Tongue (tissue), 1 donor: ENCODE measurements at regions not wholly inside any gene's neighbourhood (a gene's known extent, or its start where the extent isn't known, plus 50 kb on each side); places are given as distances from the start of the nearest gene placed in this dataset.

Experiments
- DNase-seq: peaks from one replicate; pipeline ENCODE4 v3.0.0-alpha.2; 2015

DNA sequence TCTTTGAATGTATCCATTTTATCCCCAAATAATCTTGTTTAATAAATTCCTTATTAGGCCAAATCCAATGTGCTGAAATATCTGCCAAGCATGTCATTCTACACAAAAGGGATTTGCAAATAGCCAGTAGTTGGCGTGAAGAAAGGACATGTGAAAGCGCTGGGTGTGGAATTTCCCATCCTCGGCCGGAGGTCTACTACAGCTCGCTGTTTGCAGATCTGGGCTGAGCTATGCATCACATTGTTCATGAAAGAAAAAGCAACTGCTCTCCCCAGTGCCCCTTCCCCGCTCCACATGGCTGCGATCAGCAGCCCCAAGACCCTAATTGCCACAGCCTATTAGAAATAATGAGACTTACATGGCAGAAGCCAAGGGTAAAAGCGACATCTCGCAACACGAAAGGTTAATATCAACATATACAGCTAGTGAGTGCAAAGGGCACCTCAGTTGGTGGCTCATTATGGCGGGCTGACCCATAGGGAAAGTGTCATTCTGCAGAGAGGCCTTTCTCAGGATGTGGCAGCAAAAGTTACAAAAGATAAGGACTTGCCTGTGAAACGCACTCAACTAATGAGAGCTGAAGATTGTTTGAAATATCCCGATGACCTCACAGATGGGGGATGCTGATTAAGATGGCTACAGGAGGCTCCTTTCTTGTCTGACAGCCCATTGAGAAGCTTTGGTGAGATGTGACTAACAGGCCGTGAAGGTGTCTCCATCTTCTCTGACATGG lies 126.9 kb upstream of the CYP1B1 start:
- DNase-seq: no peak

GRCh38 chr2:38201784-38202183 lies 125.8 kb upstream of the CYP1B1 start:
- DNase-seq: no peak

GRCh38 chr2:38200598-38200997 lies 124.6 kb upstream of the CYP1B1 start:
- no peak for DNase-seq

DNA sequence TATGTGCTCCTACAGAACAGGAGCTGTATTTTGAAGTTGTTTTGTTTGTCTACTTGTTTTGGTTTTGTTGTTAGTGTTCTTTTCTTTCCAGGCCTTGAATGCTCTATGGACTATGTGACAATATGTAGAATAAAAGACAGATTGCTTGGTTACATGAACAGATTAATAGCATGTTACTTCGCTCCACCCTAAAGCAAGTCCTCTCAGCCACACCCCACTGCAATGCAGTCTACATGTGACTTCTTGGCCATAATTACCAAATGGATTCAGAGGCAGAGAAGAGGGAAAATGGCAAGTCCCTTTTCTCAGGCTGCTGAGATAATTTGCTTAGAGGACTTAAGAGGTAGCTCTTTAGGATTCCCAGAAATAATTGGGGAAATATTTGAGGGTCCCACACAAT lies 123.2 kb upstream of the CYP1B1 start:
- DNase-seq: no peak

DNA sequence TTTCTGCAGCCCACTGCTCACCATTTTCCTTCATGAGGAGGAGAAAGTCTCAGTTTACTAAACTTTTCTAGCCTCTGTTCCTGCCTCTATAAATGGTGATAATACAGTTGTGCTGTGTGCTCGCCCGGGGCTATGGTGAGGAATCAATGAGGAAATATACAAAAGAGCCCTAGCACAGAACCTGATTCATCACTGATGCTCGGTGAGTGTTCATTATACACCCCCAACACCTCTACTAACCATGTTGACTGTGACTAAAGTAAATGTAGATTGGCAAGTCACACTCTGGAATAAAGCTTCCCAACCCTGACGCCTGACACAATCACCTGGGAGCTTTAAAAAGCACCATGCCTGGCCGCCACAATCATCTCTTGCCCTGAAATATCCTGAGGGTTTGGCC lies 118.8 kb upstream of the CYP1B1 start:
- no peak for DNase-seq

GRCh38 chr2:38192976-38193375 lies 117.0 kb upstream of the CYP1B1 start:
- DNase-seq: no peak

DNA sequence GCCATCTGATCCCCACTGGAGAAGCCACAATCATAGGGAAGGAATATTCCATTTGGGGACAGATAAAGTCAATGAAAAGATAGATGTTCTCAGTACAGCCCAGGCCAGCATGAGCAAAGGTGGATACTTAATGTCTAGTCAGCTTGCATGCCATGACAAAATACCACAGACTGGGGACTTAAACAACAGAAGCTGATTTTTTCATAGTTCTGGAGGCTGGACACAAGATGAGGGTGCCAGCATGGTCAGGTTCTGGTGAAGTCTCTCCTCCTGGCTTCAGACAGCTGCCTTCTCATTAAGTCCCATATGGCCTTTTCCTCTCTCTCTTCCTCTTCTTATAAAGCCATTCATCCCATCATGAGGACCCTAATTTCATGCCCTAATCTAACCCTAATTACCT lies 116.1 kb upstream of the CYP1B1 start:
- no peak for DNase-seq

- no peak for DNase-seq
These were observed 115.6 kb upstream of the CYP1B1 start for GRCh38 chr2:38191516-38191915.

DNA sequence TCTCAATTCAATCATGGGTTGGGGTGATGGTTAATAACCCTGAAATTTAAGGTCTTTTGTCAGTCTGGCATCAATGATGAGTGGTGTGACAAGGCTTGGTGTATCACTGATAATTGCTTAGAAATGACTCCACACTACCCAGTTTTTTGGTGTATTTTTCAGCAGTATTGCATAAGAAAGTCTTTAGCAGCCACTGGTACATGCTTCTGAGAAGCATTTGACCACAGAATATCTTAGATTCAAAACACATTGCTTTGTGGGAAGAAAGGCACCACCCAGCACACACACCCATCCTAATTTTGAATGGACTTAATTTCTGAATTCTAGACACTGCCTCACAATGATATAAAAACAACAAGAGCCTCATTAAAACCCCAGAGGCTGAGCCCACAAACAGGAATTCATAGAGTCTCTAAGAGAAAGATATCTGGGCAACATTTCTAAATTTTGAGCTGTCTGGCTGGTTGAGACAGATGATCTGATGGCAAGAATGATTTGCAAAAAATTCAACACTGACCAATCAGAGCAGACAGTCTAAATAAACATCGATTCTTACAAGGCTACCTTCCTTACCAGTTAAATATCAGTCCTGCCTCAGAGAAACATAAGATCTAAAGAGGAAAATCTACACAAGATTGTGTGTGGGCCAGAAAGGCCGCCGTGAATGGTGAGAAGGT lies 114.7 kb upstream of the CYP1B1 start:
- no peak for DNase-seq

- peak; percentile 87 for DNase-seq
These were observed 111.6 kb upstream of the CYP1B1 start for GRCh38 chr2:38187541-38188011.

- no peak for DNase-seq
These were observed 109.1 kb upstream of the CYP1B1 start for GRCh38 chr2:38185012-38185491.

- peak; percentile 44 for DNase-seq
These were observed 106.6 kb upstream of the CYP1B1 start for GRCh38 chr2:38182492-38183003.

DNA sequence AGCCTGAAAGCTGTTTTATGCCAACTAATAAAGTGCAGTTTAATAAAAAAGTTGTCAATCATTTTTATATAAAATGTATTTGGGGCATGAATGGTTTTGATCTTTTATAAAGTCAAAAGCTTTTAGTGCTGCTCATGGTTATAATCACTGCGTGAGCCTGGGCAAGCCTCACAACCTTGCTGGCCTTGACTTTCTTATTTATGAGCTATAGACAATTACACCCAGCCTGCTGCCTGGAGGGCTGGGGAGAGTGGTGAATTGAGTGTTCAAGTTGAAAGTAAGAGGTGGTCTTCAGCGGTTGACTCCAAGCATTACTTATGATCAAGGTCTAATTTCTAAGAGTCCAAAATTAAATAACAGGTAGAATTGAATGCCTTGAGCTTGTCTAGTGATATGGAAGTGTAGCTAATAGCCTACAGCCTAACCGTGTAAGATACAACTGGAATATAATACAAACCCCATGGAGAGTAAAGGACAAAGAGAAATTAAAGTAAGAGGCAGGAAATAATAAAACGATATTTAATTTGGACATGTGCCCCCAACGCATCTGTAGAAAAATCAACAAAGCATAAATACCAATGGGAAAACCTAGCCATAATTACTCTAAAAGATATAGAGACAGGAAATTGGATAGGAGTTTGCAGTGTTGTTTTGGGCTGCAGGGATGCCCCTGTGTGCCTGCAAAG lies 106.0 kb upstream of the CYP1B1 start:
- no peak for DNase-seq

- no peak for DNase-seq
These were observed 104.8 kb upstream of the CYP1B1 start for GRCh38 chr2:38180754-38181153.

- no peak for DNase-seq
These were observed 102.8 kb upstream of the CYP1B1 start for GRCh38 chr2:38178556-38179419.

GRCh38 chr2:38178119-38178518 lies 102.2 kb upstream of the CYP1B1 start:
- DNase-seq: no peak

GRCh38 chr2:38176619-38177021 lies 100.7 kb upstream of the CYP1B1 start:
- DNase-seq: no peak

GRCh38 chr2:38174646-38175423 lies 98.9 kb upstream of the CYP1B1 start:
- peak; percentile 60 for DNase-seq

- DNase-seq: no peak
These were observed 98.2 kb upstream of the CYP1B1 start for GRCh38 chr2:38174131-38174530.

- no peak for DNase-seq
These were observed 97.7 kb upstream of the CYP1B1 start for GRCh38 chr2:38173683-38174082.

GRCh38 chr2:38171208-38171855 lies 95.4 kb upstream of the CYP1B1 start:
- no peak for DNase-seq
